Activated B cell treated with CpG ODN at 0.5 μM for 24 hours (primary cell): ENCODE measurements at regions not wholly inside any gene's neighbourhood (a gene's known extent, or its start where the extent isn't known, plus 50 kb on each side); places are given as distances from the start of the nearest gene placed in this dataset.

Source experiments
- ATAC-seq: fragments of 200-7000 bp; cut with Tn5 transposase; one replicate; pipeline ENCODE4 v1.10.0; 2021; ENCODE audit warnings: low read depth, mild to moderate bottlenecking, moderate library complexity
- CTCF ChIA-PET: fragments of 350-600 bp; sonication (Branson Sonifier 250); formaldehyde crosslinking; loops from one replicate; lab custom pipeline; 2021; ENCODE audit warnings: antibody characterized with exemption; lab: Charles Lee
- POLR2A ChIA-PET: fragments of 350-600 bp; sonication (Branson Sonifier 250); formaldehyde crosslinking; loops from one replicate; lab custom pipeline; 2021; ENCODE audit warnings: antibody characterized with exemption; lab: Charles Lee
- DNase-seq: peaks from one replicate; pipeline ENCODE4 v3.0.0; 2022
- H3K27ac Mint-ChIP-seq: one replicate; pipeline ENCODE4 v1.8.0; 2020; ENCODE audit warnings: mixed read lengths
- H3K27me3 Mint-ChIP-seq: one replicate; pipeline ENCODE4 v1.8.0; 2021; ENCODE audit warnings: mixed read lengths
- H3K36me3 Mint-ChIP-seq: one replicate; pipeline ENCODE4 v1.8.0; 2021; ENCODE audit warnings: low read depth, mixed read lengths
- H3K4me1 Mint-ChIP-seq: one replicate; pipeline ENCODE4 v1.8.0; 2021; ENCODE audit warnings: mixed read lengths
- H3K4me3 Mint-ChIP-seq: one replicate; pipeline ENCODE4 v1.8.0; 2020; ENCODE audit warnings: mild to moderate bottlenecking, mixed read lengths
- H3K9me3 Mint-ChIP-seq: one replicate; pipeline ENCODE4 v1.8.0; 2020; ENCODE audit warnings: mixed read lengths
- CTCF ChIP-seq: fragments of 200-600 bp; IDR thresholded peaks from one replicate; pipeline ENCODE4 v1.8.0; 2022; ENCODE audit warnings: antibody characterized with exemption, mild to moderate bottlenecking
- intact Hi-C: fragments of 100-400 bp; cut with micrococcal nuclease; formaldehyde crosslinking; loops from one replicate; pipeline ENCODE4 v1.15.1; 2024

- Mint-ChIP-seq H3K27ac (no peak overlapping the region), H3K36me3 (peaks cover 6% of the 10 kb centered on the region), H3K4me3 (no peak overlapping the region), H3K9me3 (no peaks in the 10 kb centered on the region), H3K4me1 (no peaks in the 10 kb centered on the region), H3K27me3 (no peaks in the 10 kb centered on the region)
- ChIA-PET POLR2A (no interaction called here), CTCF (no interaction called here)
- intact Hi-C loops: no loop called here
- no peak for ATAC-seq
- no peak for TF ChIP-seq CTCF
- DNase-seq: no peak
These were observed 71.1 kb upstream of the TFEC start for GRCh38 chr7:116101704-116102103.

GRCh38 chr7:116111475-116111874 lies 80.9 kb upstream of the TFEC start:
- Mint-ChIP-seq H3K9me3 (no peaks in the 10 kb centered on the region), H3K27ac (no peak overlapping the region), H3K4me1 (peaks cover 1% of the 10 kb centered on the region), H3K27me3 (no peaks in the 10 kb centered on the region), H3K36me3 (peaks cover 14% of the 10 kb centered on the region), H3K4me3 (no peak overlapping the region)
- CTCF ChIA-PET: no interaction called here
- DNase-seq: no peak
- ATAC-seq: no peak
- TF ChIP-seq CTCF: no peak
- intact Hi-C loops: no loop called here
- POLR2A ChIA-PET: no interaction called here

DNA sequence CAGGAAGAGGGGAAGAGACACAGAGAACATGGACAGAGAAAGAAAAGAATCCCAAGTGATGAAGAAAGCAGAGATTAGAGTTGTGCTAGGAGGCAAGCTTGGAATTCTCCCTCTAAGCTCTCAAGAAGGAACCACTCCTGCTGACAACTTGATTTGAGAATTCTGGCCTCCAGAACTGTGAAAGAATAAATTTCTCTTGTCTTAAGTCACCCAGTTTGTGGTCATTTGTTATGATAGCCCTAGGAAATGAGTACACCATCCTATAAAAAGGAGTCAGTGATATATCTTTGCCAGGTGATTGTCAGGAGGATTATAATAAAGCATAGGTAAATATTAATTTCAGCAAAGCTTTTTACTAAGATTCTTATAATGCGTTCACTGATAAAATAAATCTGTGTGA lies 82.7 kb upstream of the TFEC start:
- no peaks in the 10 kb centered on the region for H3K27me3 Mint-ChIP-seq
- H3K9me3 Mint-ChIP-seq: no peaks in the 10 kb centered on the region
- no peak for TF ChIP-seq CTCF
- intact Hi-C loops: no loop called here
- H3K4me3 Mint-ChIP-seq: no peak overlapping the region
- DNase-seq (no peak), ATAC-seq (no peak)
- H3K27ac Mint-ChIP-seq: no peak overlapping the region
- peaks cover 10% of the 10 kb centered on the region for H3K36me3 Mint-ChIP-seq
- ChIA-PET POLR2A (no interaction called here), CTCF (no interaction called here)
- peaks cover 1% of the 10 kb centered on the region for H3K4me1 Mint-ChIP-seq

- DNase-seq (no peak), ATAC-seq (no peak)
- Mint-ChIP-seq H3K9me3 (no peaks in the 10 kb centered on the region), H3K4me3 (no peak overlapping the region), H3K36me3 (no peaks in the 10 kb centered on the region), H3K4me1 (no peaks in the 10 kb centered on the region), H3K27me3 (peaks cover 2% of the 10 kb centered on the region), H3K27ac (no peak overlapping the region)
- intact Hi-C loops: no loop called here
- ChIA-PET POLR2A (no interaction called here), CTCF (no interaction called here)
- no peak for TF ChIP-seq CTCF
These were observed 89.5 kb upstream of the TES start for GRCh38 chr7:116120839-116121238.

GRCh38 chr7:116122972-116123595 lies 87.3 kb upstream of the TES start:
- ChIA-PET CTCF (no interaction called here), POLR2A (no interaction called here)
- Mint-ChIP-seq H3K4me3 (no peak overlapping the region), H3K27ac (no peak overlapping the region), H3K9me3 (peaks cover 2% of the 10 kb centered on the region), H3K36me3 (no peaks in the 10 kb centered on the region), H3K4me1 (no peaks in the 10 kb centered on the region), H3K27me3 (peaks cover 2% of the 10 kb centered on the region)
- intact Hi-C loops: loop anchor here (1.0 kb wide), 1 partner anchor 1258 kb away; no protein-coding TSS in a partner anchor
- no peak for TF ChIP-seq CTCF
- DNase-seq: no peak
- no peak for ATAC-seq
